Panc1 (cell line): ENCODE measurements at regions not wholly inside any gene's neighbourhood (a gene's known extent, or its start where the extent isn't known, plus 50 kb on each side); places are given as distances from the start of the nearest gene placed in this dataset.

Experiments
- ATAC-seq: fragments of 200-7000 bp; cut with Tn5 transposase; 2 replicates; pipeline ENCODE4 v1.9.1; 2020; ENCODE audit warnings: mild to moderate bottlenecking, moderate library complexity
- BruUV-seq: library from RNA; stranded (reverse); fragments of 400-500 nt; replicated peaks from 2 replicates; lab custom pipeline; 2021; lab: Mats Ljungman, UMichigan
- CTCF ChIA-PET: fragments of 300-600 bp; sonication (Branson Sonifier 250); formaldehyde crosslinking; loops from one replicate; lab custom pipeline; 2022; ENCODE audit warnings: antibody characterized with exemption; lab: Charles Lee
- POLR2A ChIA-PET: fragments of 300-600 bp; sonication (Branson Sonifier 250); formaldehyde crosslinking; loops from one replicate; lab custom pipeline; 2022; ENCODE audit warnings: antibody characterized with exemption; lab: Charles Lee
- DNase-seq: peaks from one replicate; pipeline ENCODE4 v3.0.0-alpha.2; 2010; ENCODE audit warnings: low read depth, low spot score
- H3K27ac ChIP-seq: 2 replicates; pipeline ENCODE4 v1.5.1; 2011; ENCODE audit warnings: mild to moderate bottlenecking, low read length, inconsistent platforms
- H3K27me3 ChIP-seq: fragments of 200-500 bp; sonication (Bioruptor generic); 2 replicates; pipeline ENCODE4 v1.6.0; 2014; ENCODE audit warnings: low read length, inconsistent platforms; ENCODE audit not compliant: control insufficient read depth, insufficient read depth
- H3K36me3 ChIP-seq: fragments of 200-500 bp; sonication (Bioruptor generic); 2 replicates; pipeline ENCODE4 v1.5.1; 2014; ENCODE audit warnings: inconsistent platforms, mild to moderate bottlenecking, low read length, moderate library complexity; ENCODE audit not compliant: control insufficient read depth, insufficient read depth
- H3K4me1 ChIP-seq: 2 replicates; pipeline ENCODE4 v1.5.1; 2011; ENCODE audit warnings: inconsistent platforms, mild to moderate bottlenecking, low read length, moderate library complexity; ENCODE audit not compliant: control insufficient read depth, insufficient read depth
- H3K4me3 ChIP-seq, 2 experiments: 2 replicates each; pipeline ENCODE4 v1.5.1; 2011 to 2012; ENCODE audit warnings: low read depth in 2 of 2, low read length in 2 of 2, mild to moderate bottlenecking in 2 of 2, inconsistent platforms in 1 of 2, moderate library complexity in 1 of 2
- H3K9me3 ChIP-seq: fragments of 200-500 bp; sonication (Bioruptor generic); 2 replicates; pipeline ENCODE4 v1.5.1; 2014; ENCODE audit warnings: low read depth, mild to moderate bottlenecking, inconsistent platforms, low read length, moderate library complexity; ENCODE audit not compliant: control insufficient read depth, insufficient read depth
- POLR2AphosphoS5 ChIP-seq: IDR thresholded peaks from 2 replicates; pipeline ENCODE4 v1.6.1; 2012; ENCODE audit warnings: mild to moderate bottlenecking, low read depth, low read length, moderate library complexity
- SIN3A ChIP-seq: IDR thresholded peaks from 2 replicates; pipeline ENCODE4 v1.6.1; 2012; ENCODE audit warnings: low read depth, mild to moderate bottlenecking, low read length, moderate library complexity, borderline replicate concordance; ENCODE audit not compliant: insufficient read depth
- TCF7L2 ChIP-seq: IDR thresholded peaks from 2 replicates; pipeline ENCODE4 v1.6.1; 2011; ENCODE audit warnings: mild to moderate bottlenecking, low read depth, low read length, inconsistent platforms
- in situ Hi-C: cut with HindIII; loops from 2 replicates; pipeline ENCODE4 v1.10.0; 2016; ENCODE audit warnings: low sequenced_read_pairs, low pct_unique_long_range_greater_than_20kb
- intact Hi-C: fragments of 100-400 bp; cut with micrococcal nuclease; formaldehyde crosslinking; loops from one replicate; pipeline ENCODE4 v1.10.0; 2022; ENCODE audit not compliant: unreplicated experiment
- TF ChIP-seq, protein P1 (sequence below): fragments of 450-650 bp; IDR thresholded peaks from 2 replicates; pipeline ENCODE4 v1.5.1; 2017; ENCODE audit warnings: mild to moderate bottlenecking
- TF ChIP-seq, protein P2 (sequence below), 2 experiments: IDR thresholded peaks; 2 replicates each; pipeline ENCODE4 v1.6.1; 2011 to 2012; ENCODE audit warnings: low read depth in 2 of 2, control low read depth in 1 of 2, low read length in 1 of 2, mild to moderate bottlenecking in 1 of 2, moderate library complexity in 1 of 2; ENCODE audit not compliant: insufficient read depth in 1 of 2

DNA sequence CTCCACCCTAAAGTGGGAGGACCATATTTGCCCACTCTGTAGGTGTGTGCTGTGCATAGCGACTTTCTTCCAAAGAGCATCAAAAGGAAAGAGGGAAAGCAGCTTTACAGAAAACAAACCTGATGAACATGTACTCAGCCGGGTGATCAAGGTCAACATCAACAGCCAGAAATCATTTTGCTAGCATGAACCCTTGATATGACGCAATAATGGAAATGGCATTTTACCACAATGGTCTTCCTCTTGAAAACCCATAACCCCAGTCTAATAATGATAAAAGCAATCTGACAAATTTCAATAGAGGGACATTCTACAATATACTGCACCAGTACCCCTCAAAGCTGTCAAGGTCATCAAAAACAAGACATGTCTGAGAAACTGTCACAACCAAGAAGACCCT, 350.2 kb downstream of the FBXO15 start:
- Histone ChIP-seq H3K36me3 (no peaks in the 10 kb centered on the region), H3K27me3 (peaks cover 16% of the 10 kb centered on the region), H3K4me1 (no peaks in the 10 kb centered on the region), H3K9me3 (no peaks in the 10 kb centered on the region), H3K27ac (no peak overlapping the region), H3K4me3 (no peak overlapping the region)
- DNase-seq, result no peak
- in situ Hi-C loops, result no loop called here
- intact Hi-C loops, result no loop called here
- ATAC-seq, result no peak
- TF ChIP-seq POLR2AphosphoS5, result no peak
- no peak for TF ChIP-seq TCF7L2
- TF ChIP-seq, protein P1, sequence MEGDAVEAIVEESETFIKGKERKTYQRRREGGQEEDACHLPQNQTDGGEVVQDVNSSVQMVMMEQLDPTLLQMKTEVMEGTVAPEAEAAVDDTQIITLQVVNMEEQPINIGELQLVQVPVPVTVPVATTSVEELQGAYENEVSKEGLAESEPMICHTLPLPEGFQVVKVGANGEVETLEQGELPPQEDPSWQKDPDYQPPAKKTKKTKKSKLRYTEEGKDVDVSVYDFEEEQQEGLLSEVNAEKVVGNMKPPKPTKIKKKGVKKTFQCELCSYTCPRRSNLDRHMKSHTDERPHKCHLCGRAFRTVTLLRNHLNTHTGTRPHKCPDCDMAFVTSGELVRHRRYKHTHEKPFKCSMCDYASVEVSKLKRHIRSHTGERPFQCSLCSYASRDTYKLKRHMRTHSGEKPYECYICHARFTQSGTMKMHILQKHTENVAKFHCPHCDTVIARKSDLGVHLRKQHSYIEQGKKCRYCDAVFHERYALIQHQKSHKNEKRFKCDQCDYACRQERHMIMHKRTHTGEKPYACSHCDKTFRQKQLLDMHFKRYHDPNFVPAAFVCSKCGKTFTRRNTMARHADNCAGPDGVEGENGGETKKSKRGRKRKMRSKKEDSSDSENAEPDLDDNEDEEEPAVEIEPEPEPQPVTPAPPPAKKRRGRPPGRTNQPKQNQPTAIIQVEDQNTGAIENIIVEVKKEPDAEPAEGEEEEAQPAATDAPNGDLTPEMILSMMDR, result no peak
- TF ChIP-seq, protein P2, sequence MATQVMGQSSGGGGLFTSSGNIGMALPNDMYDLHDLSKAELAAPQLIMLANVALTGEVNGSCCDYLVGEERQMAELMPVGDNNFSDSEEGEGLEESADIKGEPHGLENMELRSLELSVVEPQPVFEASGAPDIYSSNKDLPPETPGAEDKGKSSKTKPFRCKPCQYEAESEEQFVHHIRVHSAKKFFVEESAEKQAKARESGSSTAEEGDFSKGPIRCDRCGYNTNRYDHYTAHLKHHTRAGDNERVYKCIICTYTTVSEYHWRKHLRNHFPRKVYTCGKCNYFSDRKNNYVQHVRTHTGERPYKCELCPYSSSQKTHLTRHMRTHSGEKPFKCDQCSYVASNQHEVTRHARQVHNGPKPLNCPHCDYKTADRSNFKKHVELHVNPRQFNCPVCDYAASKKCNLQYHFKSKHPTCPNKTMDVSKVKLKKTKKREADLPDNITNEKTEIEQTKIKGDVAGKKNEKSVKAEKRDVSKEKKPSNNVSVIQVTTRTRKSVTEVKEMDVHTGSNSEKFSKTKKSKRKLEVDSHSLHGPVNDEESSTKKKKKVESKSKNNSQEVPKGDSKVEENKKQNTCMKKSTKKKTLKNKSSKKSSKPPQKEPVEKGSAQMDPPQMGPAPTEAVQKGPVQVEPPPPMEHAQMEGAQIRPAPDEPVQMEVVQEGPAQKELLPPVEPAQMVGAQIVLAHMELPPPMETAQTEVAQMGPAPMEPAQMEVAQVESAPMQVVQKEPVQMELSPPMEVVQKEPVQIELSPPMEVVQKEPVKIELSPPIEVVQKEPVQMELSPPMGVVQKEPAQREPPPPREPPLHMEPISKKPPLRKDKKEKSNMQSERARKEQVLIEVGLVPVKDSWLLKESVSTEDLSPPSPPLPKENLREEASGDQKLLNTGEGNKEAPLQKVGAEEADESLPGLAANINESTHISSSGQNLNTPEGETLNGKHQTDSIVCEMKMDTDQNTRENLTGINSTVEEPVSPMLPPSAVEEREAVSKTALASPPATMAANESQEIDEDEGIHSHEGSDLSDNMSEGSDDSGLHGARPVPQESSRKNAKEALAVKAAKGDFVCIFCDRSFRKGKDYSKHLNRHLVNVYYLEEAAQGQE (IDR thresholded peaks at IDR 0.05; ENCODE audit: insufficient read depth in 1 of 2, low read depth in 2 of 2, low read length in 1 of 2), result no peak
- no peak for TF ChIP-seq SIN3A
- POLR2A ChIA-PET, result no interaction called here
- CTCF ChIA-PET, result no interaction called here
- no TSS peak for BruUV-seq

DNA sequence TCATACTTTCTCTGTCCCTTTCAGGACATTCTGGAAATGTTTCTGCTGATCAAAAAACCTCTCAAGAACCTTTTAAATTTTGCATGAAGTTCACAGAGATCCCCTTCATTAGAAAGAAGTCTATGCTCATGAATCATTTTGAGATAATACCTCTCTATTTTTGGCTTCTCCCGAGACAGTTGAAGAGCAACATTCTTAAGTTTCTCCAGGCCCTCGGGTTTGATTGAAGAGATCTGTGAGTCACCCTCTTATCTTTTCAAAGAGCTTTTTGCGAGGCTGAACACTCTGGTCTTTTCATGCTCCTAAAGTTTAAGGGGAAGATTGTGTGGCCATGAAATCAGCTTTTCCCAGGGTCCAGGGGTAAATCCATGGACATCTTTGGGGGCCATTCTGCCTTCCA, 354.2 kb downstream of the FBXO15 start:
- Histone ChIP-seq H3K4me3 (no peak overlapping the region), H3K9me3 (no peaks in the 10 kb centered on the region), H3K27me3 (0 out of 2 replicates have a peak, but pooled peaks cover 4% of the 10 kb centered on the region), H3K27ac (no peak overlapping the region), H3K4me1 (no peaks in the 10 kb centered on the region), H3K36me3 (no peaks in the 10 kb centered on the region)
- BruUV-seq, result no TSS peak
- CTCF ChIA-PET, result no interaction called here
- ATAC-seq, result no peak
- intact Hi-C loops (no loop called here), in situ Hi-C loops (no loop called here)
- TF ChIP-seq, protein P1, result no peak
- DNase-seq, result no peak
- POLR2A ChIA-PET, result no interaction called here

DNA sequence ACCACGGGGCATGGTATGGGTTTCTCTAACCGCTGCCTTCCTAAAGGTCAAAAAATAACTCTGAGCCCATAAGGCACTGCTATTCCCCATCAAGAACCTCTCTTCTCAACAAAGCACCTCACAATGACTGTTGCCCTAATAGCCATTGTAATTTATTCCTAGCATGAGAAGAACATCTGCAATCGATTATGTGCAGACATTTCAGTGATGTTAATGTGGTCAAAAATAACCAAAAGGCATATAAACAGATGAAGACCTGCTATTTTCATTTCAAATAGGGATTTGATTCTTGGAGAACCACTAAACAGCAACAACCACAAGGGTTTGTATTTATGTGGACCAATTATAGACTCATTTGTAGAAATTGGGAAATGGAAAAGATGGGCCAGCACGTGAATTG, 356.6 kb downstream of the FBXO15 start:
- no TSS peak for BruUV-seq
- POLR2A ChIA-PET, result no interaction called here
- no peak overlapping the region for H3K27ac ChIP-seq

More for the DNA sequence above, 356.6 kb downstream of the FBXO15 start:
- Histone ChIP-seq H3K36me3 (no peaks in the 10 kb centered on the region), H3K9me3 (no peaks in the 10 kb centered on the region), H3K4me3 (no peak overlapping the region), H3K4me1 (no peaks in the 10 kb centered on the region), H3K27me3 (no peaks in the 10 kb centered on the region)
- ATAC-seq, result no peak
- in situ Hi-C loops, result no loop called here
- CTCF ChIA-PET, result no interaction called here
- no peak for DNase-seq
- TF ChIP-seq POLR2AphosphoS5 (no peak), SIN3A (no peak), TCF7L2 (no peak)
- TF ChIP-seq, protein P1, result no peak
- TF ChIP-seq, protein P2 (IDR thresholded peaks at IDR 0.05; ENCODE audit: insufficient read depth in 1 of 2, low read depth in 2 of 2, low read length in 1 of 2), result no peak
- intact Hi-C loops, result no loop called here
